ENCODE measurements at regions not wholly inside any gene's neighbourhood (a gene's known extent, or its start where the extent isn't known, plus 50 kb on each side); places are given as distances from the start of the nearest gene placed in this dataset.

- peak; percentile 43 for TF ChIP-seq CTCF (IDR thresholded peaks at IDR 0.05; ENCODE audit: control extremely low read depth, extremely low read depth, low read depth, missing control alignments)
- CTCF ChIA-PET, result interaction anchor here (1.1 to 1.9 kb wide), 5 partner anchors 11 to 238 kb away, joined by 3 to 6 read pairs (median 3); no protein-coding TSS in a partner anchor
- DNase-seq (ENCODE audit: extremely low spot score), result peak; percentile 45
- POLR2A ChIA-PET, result no interaction called here
Measured at GRCh38 chr9:757246-757881, 84.1 kb upstream of the DMRT1 start.

GRCh38 chr9:758146-758545 lies 83.4 kb upstream of the DMRT1 start:
- ChIA-PET CTCF (interaction anchor here (1.1 to 1.9 kb wide), 5 partner anchors 11 to 239 kb away, joined by 3 to 4 read pairs (median 3); no protein-coding TSS in a partner anchor), POLR2A (no interaction called here)
- TF ChIP-seq CTCF (IDR thresholded peaks at IDR 0.05; ENCODE audit: control extremely low read depth, extremely low read depth, low read depth, missing control alignments), result no peak
- no peak for DNase-seq (ENCODE audit: extremely low spot score)

GRCh38 chr9:759541-759940 lies 82.0 kb upstream of the DMRT1 start:
- CTCF ChIA-PET, result interaction anchor here (1.0 to 1.7 kb wide), 3 partner anchors 12 to 145 kb away, joined by 3 to 4 read pairs (median 3); no protein-coding TSS in a partner anchor
- POLR2A ChIA-PET, result no interaction called here

GRCh38 chr9:759983-760736 lies 81.3 kb upstream of the DMRT1 start:
- CTCF ChIA-PET, result interaction anchor here (1.7 kb wide), 1 partner anchor 146 kb away, joined by 4 read pairs; no protein-coding TSS in a partner anchor
- POLR2A ChIA-PET, result no interaction called here
- no peak for TF ChIP-seq CTCF (IDR thresholded peaks at IDR 0.05; ENCODE audit: control extremely low read depth, extremely low read depth, low read depth, missing control alignments)
- DNase-seq (ENCODE audit: extremely low spot score), result no peak

More at GRCh38 chr9:759541-759940, 82.0 kb upstream of the DMRT1 start:
- TF ChIP-seq CTCF (IDR thresholded peaks at IDR 0.05; ENCODE audit: control extremely low read depth, extremely low read depth, low read depth, missing control alignments), result no peak
- DNase-seq (ENCODE audit: extremely low spot score), result no peak

GRCh38 chr9:761176-761792 lies 80.2 kb upstream of the DMRT1 start:
- DNase-seq (ENCODE audit: extremely low spot score), result no peak
- POLR2A ChIA-PET, result interaction anchor here (1.0 kb wide), 1 partner anchor 11 kb away, joined by 3 read pairs; no protein-coding TSS in a partner anchor
- CTCF ChIA-PET, result interaction anchor here (1.9 to 2.1 kb wide), 2 partner anchors 146 to 148 kb away, joined by 4 to 5 read pairs; no protein-coding TSS in a partner anchor
- no peak for TF ChIP-seq CTCF (IDR thresholded peaks at IDR 0.05; ENCODE audit: control extremely low read depth, extremely low read depth, low read depth, missing control alignments)
